ENCODE measurements at regions not wholly inside any gene's neighbourhood (a gene's known extent, or its start where the extent isn't known, plus 50 kb on each side); places are given as distances from the start of the nearest gene placed in this dataset.

DNA sequence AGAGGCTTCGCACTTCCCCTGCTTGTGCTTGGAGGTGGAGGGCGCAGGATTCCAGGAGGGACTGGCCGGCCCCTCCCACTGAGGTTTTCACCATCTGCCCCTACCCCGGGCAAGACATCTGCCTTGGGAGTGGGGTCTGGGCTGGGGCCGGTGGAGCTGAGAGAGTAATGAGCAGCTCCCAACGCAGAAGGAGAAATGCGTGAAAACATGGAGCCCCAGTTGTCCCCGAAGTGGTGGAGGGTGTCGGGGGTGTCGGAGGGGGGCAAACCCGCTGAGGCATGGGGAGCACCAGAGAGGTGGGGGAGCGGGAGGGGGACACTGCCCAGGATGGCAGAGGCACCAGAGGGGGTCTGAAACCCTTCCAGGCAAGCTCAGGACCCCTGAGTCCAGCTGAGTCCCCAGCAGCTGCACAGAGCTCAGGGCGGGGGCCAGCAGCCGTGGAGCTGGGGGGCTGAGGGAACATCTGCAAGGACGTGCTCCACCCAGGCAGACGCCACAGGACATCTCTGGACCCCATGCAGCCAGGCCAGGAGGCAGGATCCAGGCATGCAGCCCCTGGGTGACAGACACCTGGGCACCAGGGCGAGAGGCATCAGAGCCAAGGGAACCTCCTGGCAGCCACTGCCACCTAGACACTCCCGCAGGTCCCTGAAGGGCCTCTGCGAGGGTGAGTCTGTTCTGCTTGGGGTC is 110.6 kb downstream of the SIK1 start:
- FAIRE-seq = no peak

DNA sequence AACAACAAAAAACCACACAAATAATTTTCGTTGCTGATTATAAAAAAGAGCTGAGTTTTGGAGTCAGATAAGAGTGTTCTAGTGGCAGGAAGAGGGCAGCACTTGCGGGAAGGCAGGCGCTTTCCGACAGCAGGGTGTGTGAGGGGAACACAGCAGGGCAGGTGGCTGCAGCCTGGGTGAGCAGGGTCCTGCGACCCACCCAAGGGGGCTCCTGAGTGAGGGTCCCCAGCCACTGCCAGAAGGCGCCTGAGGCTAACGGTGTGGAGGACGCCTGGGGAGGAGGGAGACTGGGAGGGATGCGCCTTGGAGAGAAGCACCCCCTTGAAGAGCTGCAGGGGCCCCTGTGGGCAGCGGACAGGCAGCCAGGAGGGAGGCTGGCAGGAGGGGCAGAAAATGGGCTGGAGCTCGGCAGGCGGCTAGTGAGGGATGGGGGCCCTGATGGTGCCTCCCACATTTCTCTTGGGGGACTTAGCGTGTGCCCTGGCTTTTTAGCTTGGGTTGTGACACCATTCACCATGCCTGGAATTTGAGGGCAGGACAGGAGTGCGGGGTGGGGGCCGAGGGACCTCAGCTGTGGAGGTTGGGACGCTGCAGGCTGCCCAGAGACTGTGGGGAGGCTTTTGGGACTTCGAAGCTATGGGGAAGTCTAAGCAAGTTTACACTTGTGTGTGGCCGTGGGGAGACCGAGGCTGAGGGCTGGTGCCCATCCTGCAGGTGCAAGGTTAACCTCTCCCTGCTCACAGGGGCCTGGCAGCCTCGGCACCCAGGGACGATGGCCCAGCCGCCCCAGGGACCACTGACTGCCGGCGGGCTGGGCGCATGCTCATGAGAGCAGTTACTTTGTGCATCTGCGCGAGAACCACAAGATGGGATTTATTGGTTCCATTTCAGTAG is 111.4 kb downstream of the SIK1 start:
- no peak for FAIRE-seq

DNA sequence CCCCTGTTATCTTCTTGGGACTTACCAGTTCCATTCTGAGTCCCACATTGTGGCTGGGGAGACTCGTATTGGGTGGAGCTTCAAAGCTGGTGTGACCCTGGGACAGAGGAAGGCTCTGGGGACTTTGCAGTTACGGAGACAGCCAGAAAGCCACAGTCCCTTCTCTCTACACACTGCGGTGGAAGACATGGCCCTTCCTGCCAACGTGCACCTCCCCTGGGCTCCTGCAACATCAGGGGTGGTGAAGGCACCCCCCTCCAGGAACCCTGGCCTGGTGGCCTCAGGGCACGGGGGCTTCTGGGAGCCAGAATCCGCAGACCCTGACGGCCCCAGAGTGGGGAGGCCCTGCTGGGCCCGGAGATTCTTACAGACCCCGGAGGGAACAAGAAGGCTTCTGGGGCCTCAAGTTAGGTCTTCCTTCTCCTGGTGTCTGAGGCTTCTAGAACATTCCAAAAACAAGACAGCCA is 113.0 kb downstream of the SIK1 start:
- FAIRE-seq = no peak

- FAIRE-seq = no peak
Observed at GRCh38 chr21:43313221-43313938, 113.6 kb downstream of the SIK1 start.

DNA sequence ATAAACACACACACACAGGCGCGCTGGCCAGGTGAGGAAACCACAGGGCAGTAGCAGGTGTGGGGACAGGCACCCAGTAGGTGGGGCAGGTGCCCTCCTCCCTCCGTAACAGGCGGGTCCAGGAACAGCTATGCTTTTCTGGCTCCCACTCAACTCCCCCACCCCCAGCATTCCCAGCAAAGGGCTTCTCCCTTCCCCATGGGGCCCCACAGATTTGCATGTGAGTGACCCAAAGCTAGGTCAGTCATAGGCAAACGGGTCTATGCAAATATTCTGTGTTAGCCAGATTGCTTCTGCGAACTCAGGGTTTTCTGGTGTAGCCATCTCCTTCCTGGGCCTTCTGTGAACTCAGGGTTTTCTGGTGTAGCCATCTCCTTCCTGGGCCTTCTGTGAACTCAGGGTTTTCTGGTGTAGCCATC is 114.2 kb downstream of the SIK1 start:
- no peak for FAIRE-seq

DNA sequence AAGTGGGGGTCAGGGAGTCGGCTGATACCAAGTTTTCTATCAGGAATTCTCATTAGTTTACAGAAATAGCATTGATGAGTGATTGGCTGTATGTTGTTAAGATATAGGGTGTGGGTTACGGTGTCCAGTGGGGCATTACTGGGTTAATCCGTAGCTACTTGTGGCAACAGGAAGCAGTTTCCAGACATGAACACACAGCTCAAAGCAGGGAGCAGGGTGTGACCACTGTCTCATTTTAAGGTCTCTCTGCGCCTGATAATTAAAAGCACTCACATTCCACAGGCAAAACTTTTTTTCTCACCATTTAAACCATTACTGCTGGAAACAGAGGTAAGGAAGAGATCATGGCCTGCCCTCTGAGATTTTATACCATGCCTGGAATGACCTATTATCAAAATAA is 114.9 kb downstream of the SIK1 start:
- no peak for FAIRE-seq

GRCh38 chr21:43311301-43311817 is 115.6 kb downstream of the SIK1 start:
- no peak for FAIRE-seq

DNA sequence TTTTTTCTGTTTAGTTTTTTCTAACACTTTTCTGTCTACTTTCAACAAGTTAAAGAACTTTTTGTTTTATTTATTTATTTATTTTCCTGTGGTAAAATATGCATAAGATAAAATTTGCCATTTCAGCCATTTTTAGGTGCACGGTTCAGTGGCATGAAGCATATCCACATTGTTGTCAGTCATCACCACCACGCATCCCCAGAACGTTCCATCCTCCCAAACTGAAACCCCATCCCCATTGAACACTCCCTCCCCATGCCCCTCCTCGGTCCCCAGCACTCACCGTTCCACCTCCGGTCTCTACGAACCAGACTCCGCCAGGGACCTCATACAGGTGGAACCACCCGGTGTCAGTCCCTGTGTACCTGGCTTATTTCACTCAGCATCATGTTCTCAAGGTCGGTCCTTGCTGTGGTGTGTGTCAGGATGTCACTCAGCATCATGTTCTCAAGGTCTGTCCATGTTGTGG is 118.1 kb downstream of the SIK1 start:
- no peak for FAIRE-seq

DNA sequence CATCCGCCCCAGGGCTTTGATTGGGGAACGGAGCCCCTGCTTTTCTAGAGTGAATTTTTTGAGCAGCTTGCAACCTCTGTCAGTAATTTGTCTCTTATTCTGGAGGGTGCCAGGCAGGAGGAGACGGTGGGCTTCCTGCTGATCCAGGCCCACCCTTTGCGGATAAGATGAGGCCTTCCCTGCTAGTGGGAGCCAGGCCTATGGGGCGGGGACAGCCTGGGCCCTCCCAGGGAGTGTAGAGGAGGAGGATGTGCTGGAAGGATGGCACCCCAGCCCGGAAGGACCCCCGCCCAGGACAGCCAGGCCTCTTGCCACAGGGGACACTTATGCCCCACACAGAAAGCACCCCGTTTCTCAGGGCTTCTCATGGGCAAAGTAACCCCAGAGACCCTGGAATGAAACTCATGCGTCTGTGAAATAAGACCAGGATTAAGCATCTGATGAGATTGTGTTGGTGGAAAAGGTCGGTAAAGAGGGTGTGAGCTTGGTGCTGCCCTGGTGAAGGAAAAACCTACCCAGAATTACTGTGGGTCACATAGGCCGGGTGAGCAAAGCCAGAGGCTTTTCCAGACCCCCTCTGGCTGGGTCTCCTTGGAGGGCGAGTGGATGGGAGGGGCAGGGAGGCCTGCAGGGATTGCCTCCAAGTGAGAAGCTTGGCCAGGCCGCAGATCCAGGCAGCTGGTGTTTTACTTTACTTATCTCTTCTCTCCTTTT is 118.7 kb downstream of the SIK1 start:
- FAIRE-seq = no peak

- FAIRE-seq = no peak
Observed at GRCh38 chr21:43307677-43308070, 119.3 kb downstream of the SIK1 start.

DNA sequence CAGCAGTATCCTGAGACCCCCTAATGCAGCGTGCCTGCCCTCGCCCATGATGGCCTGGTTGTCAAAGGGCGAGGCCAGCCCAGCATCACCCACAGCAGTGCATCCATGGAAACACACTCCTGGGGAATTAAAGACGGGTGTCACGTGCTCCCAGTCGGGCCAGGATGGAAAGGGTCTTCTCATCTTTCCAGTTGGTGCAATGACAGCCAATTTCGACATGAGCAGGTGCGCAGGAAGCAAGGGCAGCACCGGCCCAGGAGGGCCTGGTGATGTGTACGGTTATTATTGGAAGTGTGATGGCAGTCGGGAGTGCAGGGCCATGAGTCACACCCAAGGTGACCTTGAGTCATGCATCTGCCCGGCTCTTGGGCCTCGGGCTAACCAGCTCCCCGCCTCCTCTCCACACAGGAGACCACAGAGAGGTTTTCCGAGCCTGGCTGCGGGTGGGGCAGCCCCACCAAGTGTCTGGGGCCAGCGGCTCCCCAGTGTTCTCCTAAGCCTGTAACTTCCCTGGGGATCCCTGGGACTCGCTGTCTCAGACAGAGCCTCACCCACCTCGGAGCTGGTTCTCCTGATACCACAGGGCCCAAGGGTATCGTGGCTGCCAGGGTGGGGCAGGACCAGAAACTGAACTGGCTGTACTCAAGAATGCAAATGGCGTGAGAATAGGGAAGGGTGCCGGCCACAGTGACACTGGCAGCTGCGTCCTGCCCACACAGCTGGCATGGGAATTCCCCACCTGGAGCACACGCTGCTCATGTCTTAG is 119.8 kb downstream of the SIK1 start:
- no peak for FAIRE-seq

DNA sequence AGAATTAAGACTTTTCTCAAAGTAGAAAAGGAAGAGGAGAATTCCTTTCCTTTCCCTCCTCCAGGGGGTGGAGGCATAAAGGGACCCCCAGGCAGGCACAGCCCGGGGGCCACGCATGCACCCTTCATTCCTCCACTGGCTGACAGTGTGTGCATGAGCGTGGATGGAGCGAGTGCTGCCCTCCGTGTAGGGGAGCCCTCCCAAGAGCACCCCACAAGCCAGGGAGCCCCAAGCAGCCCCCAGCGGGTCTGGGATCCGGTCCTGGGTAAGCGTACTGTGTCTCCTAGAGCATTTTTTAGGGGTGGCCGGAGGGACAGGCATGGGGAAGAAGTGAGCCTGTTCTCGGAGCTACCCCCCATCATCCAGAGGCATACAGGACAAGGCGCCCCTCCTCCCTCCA is 120.5 kb downstream of the SIK1 start:
- FAIRE-seq = no peak

- FAIRE-seq = no peak
Observed at GRCh38 chr21:43305811-43306311, 121.1 kb downstream of the SIK1 start.

GRCh38 chr21:43305336-43305665 is 121.6 kb downstream of the SIK1 start:
- no peak for FAIRE-seq

GRCh38 chr21:43304621-43305335 is 122.2 kb downstream of the SIK1 start:
- FAIRE-seq = no peak

GRCh38 chr21:43304206-43304605 is 122.7 kb downstream of the SIK1 start:
- FAIRE-seq = no peak

GRCh38 chr21:43303275-43304178 is 123.4 kb downstream of the SIK1 start:
- no peak for FAIRE-seq

DNA sequence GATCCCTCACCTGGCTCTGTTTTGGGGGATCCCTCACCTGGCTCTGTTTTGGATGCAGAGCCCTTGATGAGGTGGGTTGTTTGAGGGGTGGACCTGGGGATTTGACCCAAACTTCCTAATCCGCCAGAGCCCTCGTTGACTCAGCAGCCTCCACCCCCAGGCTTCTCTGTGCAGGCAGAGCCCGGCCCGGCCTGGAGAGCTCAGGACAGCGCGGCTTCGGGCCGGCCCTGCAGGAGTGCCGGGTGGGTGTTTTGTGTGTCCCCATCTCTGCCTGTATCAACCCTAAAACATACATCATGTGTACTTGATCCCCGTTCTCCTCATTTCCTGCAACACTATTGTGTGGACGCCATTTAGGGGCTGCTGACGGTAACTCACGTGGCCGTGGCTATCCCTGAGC is 124.2 kb downstream of the SIK1 start:
- FAIRE-seq = no peak

DNA sequence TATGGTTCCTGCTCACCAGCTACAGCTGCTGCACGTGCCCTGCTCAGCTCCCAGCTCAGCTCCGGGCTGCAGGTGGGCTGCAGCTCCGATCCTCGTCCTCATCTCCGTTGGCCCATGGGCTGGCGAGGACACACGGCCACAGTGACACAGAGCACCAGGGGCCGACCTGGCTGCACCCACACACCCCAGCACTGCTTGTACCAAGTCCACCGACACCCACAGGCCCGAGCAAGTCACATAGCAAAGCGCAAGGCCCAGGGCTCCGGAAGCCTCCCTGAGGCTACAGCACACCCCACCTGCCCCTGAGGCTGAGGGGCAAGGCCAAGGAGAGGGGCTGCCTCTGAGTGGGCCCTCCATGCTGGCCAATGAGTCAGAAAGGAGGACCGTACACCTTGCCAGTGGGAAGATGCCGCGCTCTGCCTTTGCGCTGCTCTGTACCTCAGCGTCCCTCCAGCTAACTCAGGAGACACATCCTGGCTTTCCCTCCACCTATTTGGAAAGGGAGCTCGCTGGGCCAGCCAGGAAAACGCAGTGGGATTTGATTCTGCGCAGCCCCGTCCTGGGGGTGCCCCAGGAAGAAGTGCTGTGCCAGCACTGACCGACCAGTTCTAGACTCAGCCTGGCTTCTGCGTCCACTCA is 124.8 kb downstream of the SIK1 start:
- FAIRE-seq = no peak
